Right lobe of liver (tissue), 6 donors: ENCODE measurements at regions not wholly inside any gene's neighbourhood (a gene's known extent, or its start where the extent isn't known, plus 50 kb on each side); places are given as distances from the start of the nearest gene placed in this dataset.

Experiments
- ATAC-seq, 4 donors: fragments of 200-7000 bp; cut with Tn5 transposase; one replicate each; pipeline ENCODE4 v1.9.1; 2020; ENCODE audit warnings: mild to moderate bottlenecking in 4 of 4, moderate library complexity in 4 of 4
- DNase-seq, 3 donors: peaks; one replicate each; pipeline ENCODE4 v3.0.0-alpha.2; 2020
- H3K27ac ChIP-seq, 3 donors: fragments of 200-600 bp; one replicate each; pipeline ENCODE4 v1.8.0; 2022
- H3K27me3 ChIP-seq, 2 donors: fragments of 200-600 bp; one replicate each; pipeline ENCODE4 v1.8.0; 2022
- H3K36me3 ChIP-seq, 4 donors: fragments of 200-600 bp; sonication (generic) in 1 of 4; one replicate each; pipeline versions ENCODE4 v1.5.1 to v1.8.0; 2017 to 2022; ENCODE audit warnings: control low read depth in 1 of 4
- H3K4me1 ChIP-seq, 4 donors: fragments of 200-600 bp; sonication (generic) in 1 of 4; one replicate each; pipeline versions ENCODE4 v1.5.1 to v1.8.0; 2017 to 2022; ENCODE audit warnings: control low read depth in 1 of 4
- H3K4me3 ChIP-seq, 3 donors: fragments of 200-600 bp; one replicate each; pipeline ENCODE4 v1.8.0; 2022
- H3K9me3 ChIP-seq, 4 donors: fragments of 200-600 bp; sonication (generic) in 1 of 4; one replicate each; pipeline versions ENCODE4 v1.5.1 to v1.8.0; 2017 to 2022; ENCODE audit warnings: control low read depth in 1 of 4
- CTCF ChIP-seq, 4 donors: fragments of 200-600 bp in 3 of 4; fragments of 450-650 bp in 1 of 4; IDR thresholded peaks; one replicate each; pipeline versions ENCODE4 v1.5.1 to v1.8.0; 2016 to 2022; ENCODE audit warnings: antibody characterized with exemption in 4 of 4, mild to moderate bottlenecking in 2 of 4
- POLR2A ChIP-seq: fragments of 450-650 bp; IDR thresholded peaks from one replicate; pipeline ENCODE4 v1.6.1; 2017; ENCODE audit warnings: antibody characterized with exemption, mild to moderate bottlenecking
- WGBS: methylation state at CpG from one replicate; pipeline ENCODE4 v1.1.6; 2018; ENCODE audit warnings: low coverage, low lambda C conversion rate; ENCODE audit not compliant: insufficient coverage; ENCODE audit errors: missing lambda C conversion rate; 5-methylcytosine and 5-hydroxymethylcytosine counted together
- intact Hi-C, 2 donors: fragments of 100-400 bp; cut with DNase I; formaldehyde crosslinking; loops; one replicate each; pipeline versions ENCODE4 v1.11.2 to v1.14.1; 2022
- donor health status: DM: no; HTN: yes; CAD: no.
- donor health status: DM: no; HTN: no; CAD: no.
- donor health status: DM: no; HTN: no; CAD: no.
- donor health status: DM: no; HTN: yes; CAD: no.
- donor health status: DM: no; HTN: yes; CAD: no.

GRCh38 chr11:42098075-42098474 is 638.6 kb upstream of the LRRC4C start:
- ATAC-seq (no peak), DNase-seq (no peak)
- Histone ChIP-seq H3K4me3 (no peak overlapping the region), H3K4me1 (no peaks in the 10 kb centered on the region), H3K9me3 (no peaks in the 10 kb centered on the region), H3K27ac (no peak overlapping the region), H3K27me3 (no peaks in the 10 kb centered on the region), H3K36me3 (no peaks in the 10 kb centered on the region)
- intact Hi-C loops = no loop called here
- TF ChIP-seq CTCF (IDR thresholded peaks at IDR 0.05) = no peak
- no peak for TF ChIP-seq POLR2A
- WGBS = 44% methylated on average over 1 of the region's 1 CpG

- Histone ChIP-seq H3K4me3 (no peak overlapping the region), H3K27me3 (no peaks in the 10 kb centered on the region), H3K9me3 (no peaks in the 10 kb centered on the region), H3K4me1 (no peaks in the 10 kb centered on the region), H3K36me3 (no peaks in the 10 kb centered on the region), H3K27ac (no peak overlapping the region)
- ATAC-seq (no peak), DNase-seq (no peak)
- intact Hi-C loops = no loop called here
- WGBS = 26% methylated on average over 1 of the region's 1 CpG
- no peak for TF ChIP-seq CTCF (IDR thresholded peaks at IDR 0.05)
- TF ChIP-seq POLR2A = no peak
These were observed 653.4 kb upstream of the LRRC4C start for GRCh38 chr11:42112866-42113265.

GRCh38 chr11:42114927-42115326 is 655.5 kb upstream of the LRRC4C start:
- Histone ChIP-seq H3K4me3 (no peak overlapping the region), H3K4me1 (no peaks in the 10 kb centered on the region), H3K27me3 (no peaks in the 10 kb centered on the region), H3K9me3 (no peaks in the 10 kb centered on the region), H3K36me3 (no peaks in the 10 kb centered on the region), H3K27ac (no peak overlapping the region)
- WGBS = 36% methylated on average over 1 of the region's 1 CpG
- TF ChIP-seq POLR2A = no peak
- TF ChIP-seq CTCF (IDR thresholded peaks at IDR 0.05) = no peak
- intact Hi-C loops = no loop called here
- ATAC-seq = no peak
- no peak for DNase-seq

GRCh38 chr11:42138454-42138853 is 679.0 kb upstream of the LRRC4C start:
- no peak overlapping the region for H3K4me3 ChIP-seq
- no peak for TF ChIP-seq CTCF (IDR thresholded peaks at IDR 0.05)
- TF ChIP-seq POLR2A = no peak
- intact Hi-C loops = no loop called here
- H3K27ac ChIP-seq = no peak overlapping the region
- H3K9me3 ChIP-seq = peaks cover 0 to 5% (median 0%) of the 10 kb centered on the region in 4 donors
- ATAC-seq (no peak), DNase-seq (no peak)
- no peaks in the 10 kb centered on the region for H3K27me3 ChIP-seq
- 33% methylated on average over 1 of the region's 1 CpG for WGBS
- no peaks in the 10 kb centered on the region for H3K4me1 ChIP-seq
- H3K36me3 ChIP-seq = no peaks in the 10 kb centered on the region

- no peaks in the 10 kb centered on the region for H3K9me3 ChIP-seq
- no peak overlapping the region for H3K4me3 ChIP-seq
- H3K36me3 ChIP-seq = no peaks in the 10 kb centered on the region
- H3K4me1 ChIP-seq = no peaks in the 10 kb centered on the region
- intact Hi-C loops = no loop called here
- no peak for ATAC-seq
- no peak for TF ChIP-seq POLR2A
- TF ChIP-seq CTCF (IDR thresholded peaks at IDR 0.05) = no peak
- no peak for DNase-seq
- no peaks in the 10 kb centered on the region for H3K27me3 ChIP-seq
- H3K27ac ChIP-seq = no peak overlapping the region
These were observed 685.9 kb upstream of the LRRC4C start for GRCh38 chr11:42145311-42145710.
